ENCODE measurements at regions not wholly inside any gene's neighbourhood (a gene's known extent, or its start where the extent isn't known, plus 50 kb on each side); places are given as distances from the start of the nearest gene placed in this dataset.

DNA sequence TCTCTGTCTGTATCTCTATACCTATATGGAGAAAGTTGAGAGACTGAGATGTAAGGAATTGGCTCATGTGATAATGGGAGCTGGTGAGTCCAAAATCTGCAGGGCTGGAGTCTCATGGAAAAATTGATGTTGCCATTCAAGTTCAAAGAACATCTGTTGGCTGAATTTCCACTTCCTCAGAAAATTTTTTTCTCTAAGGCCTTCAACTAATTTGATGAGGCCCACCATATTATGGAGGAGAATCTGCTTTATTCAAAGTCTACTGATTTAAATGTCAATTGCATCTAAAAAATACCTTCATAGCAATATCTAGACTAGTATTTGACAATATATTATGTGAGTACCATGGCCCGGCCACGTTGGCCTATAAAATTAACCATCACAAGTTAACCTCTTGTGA lies 261.4 kb downstream of the VRK1 start:
- BruUV-seq (replicated peaks), result no TSS peak
- Histone ChIP-seq H3K27ac (ENCODE audit: insufficient read depth, low read length) (no peak overlapping the region), H3K23ac (ENCODE audit: low read depth, low read length) (no peak overlapping the region), H2BK15ac (ENCODE audit: low read depth, low read length) (no peak overlapping the region), H3K56ac (ENCODE audit: extremely low read depth, insufficient read depth, low read length) (no peak overlapping the region), H4K8ac (ENCODE audit: low read depth in 2 of 2, low read length in 2 of 2) (no peak overlapping the region), H4K91ac (ENCODE audit: insufficient read depth, low read depth, low read length) (no peak overlapping the region), H3K9me3 (ENCODE audit: control insufficient read depth, insufficient read depth, low read length) (peaks cover 31% of the 10 kb centered on the region), H2AK5ac (ENCODE audit: low read depth, low read length) (no peak overlapping the region), H3K4me3 (ENCODE audit: insufficient read depth, low read depth, low read length) (no peak overlapping the region), H3K4me1 (ENCODE audit: control insufficient read depth, insufficient read depth, low read length) (no peaks in the 10 kb centered on the region), H3K4me2 (ENCODE audit: low read depth, low read length) (no peak overlapping the region), H3K9ac (ENCODE audit: low read depth, low read length) (no peak overlapping the region), H3K36me3 (ENCODE audit: control insufficient read depth, insufficient read depth, low read length) (no peaks in the 10 kb centered on the region), H2AFZ (replicated peaks; ENCODE audit: low read length, poor library complexity) (no peak overlapping the region), H4K20me1 (ENCODE audit: insufficient read depth, low read length) (no peaks in the 10 kb centered on the region), H3K4ac (ENCODE audit: low read depth, low read length) (no peak overlapping the region), H2BK20ac (ENCODE audit: low read depth, low read length) (no peak overlapping the region), H2AK9ac (replicated peaks; ENCODE audit: low read depth, low read length, poor library complexity) (no peak overlapping the region), H3K79me1 (ENCODE audit: low read depth in 1 of 2, low read length in 2 of 2) (no peaks in the 10 kb centered on the region), H3K27me3 (ENCODE audit: control insufficient read depth, insufficient read depth, low read length) (no peaks in the 10 kb centered on the region), H3K14ac (replicated peaks; ENCODE audit: low read depth, low read length) (no peak overlapping the region), H3K18ac (ENCODE audit: low read depth, low read length) (no peak overlapping the region), H4K5ac (ENCODE audit: low read depth, low read length) (no peak overlapping the region), H2BK5ac (ENCODE audit: low read depth, low read length, poor library complexity, severe bottlenecking) (no peak overlapping the region), H2BK120ac (ENCODE audit: low read depth, low read length) (no peak overlapping the region), H3K9me1 (ENCODE audit: insufficient read depth, low read length) (no peaks in the 10 kb centered on the region)
- intact Hi-C loops (cut with micrococcal nuclease) (no loop called here), in situ Hi-C loops (cut with MboI; ENCODE audit: low sequenced_read_pairs) (no loop called here), dilution Hi-C loops (cut with HindIII; ENCODE audit: low sequenced_read_pairs, unreplicated experiment) (no loop called here)
- no peak for DNase-seq
- POLR2A ChIA-PET (ENCODE audit: unreplicated experiment), result no interaction called here
- no CpG with 5 or more reads among the region's 2 CpGs for WGBS, 2 experiments (ENCODE audit: extremely low coverage in 2 of 2, insufficient read length in 1 of 2)
- CTCF ChIA-PET, result no interaction called here
- TF ChIP-seq MXI1 (IDR thresholded peaks at IDR 0.05; ENCODE audit: borderline replicate concordance, low read depth, low read length) (no peak), BHLHE40 (IDR thresholded peaks at IDR 0.05; ENCODE audit: low read depth, low read length) (no peak)
- no peak for ATAC-seq (ENCODE audit: low read depth)

Measured in IMR-90 (cell line).